Retinal pigment epithelial cell (primary cell): ENCODE measurements at regions not wholly inside any gene's neighbourhood (a gene's known extent, or its start where the extent isn't known, plus 50 kb on each side); places are given as distances from the start of the nearest gene placed in this dataset.

Experiments
- DNase-seq: peaks from one replicate; pipeline ENCODE4 v3.0.0-alpha.2; 2010; ENCODE audit warnings: low read depth
- H3K4me3 ChIP-seq: 2 replicates; pipeline ENCODE4 v1.5.1; 2011; ENCODE audit warnings: mild to moderate bottlenecking, low read length, control low read depth, moderate library complexity
- CTCF ChIP-seq: conservative IDR thresholded peaks from 2 replicates; pipeline ENCODE4 v1.5.1; 2011; ENCODE audit warnings: low read depth, low read length, control low read depth, inconsistent platforms

DNA sequence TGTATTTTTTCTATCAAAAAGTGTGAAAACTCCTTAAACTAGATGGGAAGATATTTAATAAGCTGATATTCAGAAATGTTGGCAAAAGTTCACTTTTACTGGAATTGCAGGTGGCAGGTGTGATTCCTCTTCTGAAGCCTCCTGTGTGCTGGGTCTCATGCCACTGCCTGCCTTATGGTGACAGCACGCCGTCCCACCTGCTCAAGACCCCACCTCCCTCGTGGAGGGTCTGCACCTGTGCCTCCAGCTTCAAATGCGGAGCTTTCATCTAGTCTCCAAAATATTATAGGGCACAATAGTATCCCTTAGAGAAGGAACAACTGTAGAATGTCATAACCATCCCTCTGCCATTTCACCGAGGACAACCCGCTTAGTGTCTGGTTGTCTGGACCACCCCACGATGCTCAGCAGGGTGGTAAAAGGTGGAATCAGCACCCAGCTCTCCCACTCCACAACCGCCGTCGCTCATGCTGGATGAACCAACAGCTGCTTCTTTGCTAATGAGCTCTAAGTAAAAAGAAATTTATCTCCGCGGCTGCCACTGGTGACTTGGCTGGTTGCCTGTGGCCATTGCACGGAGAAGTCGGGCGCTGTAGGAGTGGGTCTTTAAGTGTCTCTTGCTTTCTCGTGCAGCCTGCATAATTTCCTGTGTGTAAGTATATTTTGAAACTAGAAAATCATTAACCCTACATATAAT, 119.3 kb upstream of the TCERG1L start:
- no peak for TF ChIP-seq CTCF
- DNase-seq, result no peak
- H3K4me3 ChIP-seq, result no peak overlapping the region

GRCh38 chr10:131431533-131431932, 120.0 kb upstream of the TCERG1L start:
- no peak overlapping the region for H3K4me3 ChIP-seq
- no peak for TF ChIP-seq CTCF
- no peak for DNase-seq

DNA sequence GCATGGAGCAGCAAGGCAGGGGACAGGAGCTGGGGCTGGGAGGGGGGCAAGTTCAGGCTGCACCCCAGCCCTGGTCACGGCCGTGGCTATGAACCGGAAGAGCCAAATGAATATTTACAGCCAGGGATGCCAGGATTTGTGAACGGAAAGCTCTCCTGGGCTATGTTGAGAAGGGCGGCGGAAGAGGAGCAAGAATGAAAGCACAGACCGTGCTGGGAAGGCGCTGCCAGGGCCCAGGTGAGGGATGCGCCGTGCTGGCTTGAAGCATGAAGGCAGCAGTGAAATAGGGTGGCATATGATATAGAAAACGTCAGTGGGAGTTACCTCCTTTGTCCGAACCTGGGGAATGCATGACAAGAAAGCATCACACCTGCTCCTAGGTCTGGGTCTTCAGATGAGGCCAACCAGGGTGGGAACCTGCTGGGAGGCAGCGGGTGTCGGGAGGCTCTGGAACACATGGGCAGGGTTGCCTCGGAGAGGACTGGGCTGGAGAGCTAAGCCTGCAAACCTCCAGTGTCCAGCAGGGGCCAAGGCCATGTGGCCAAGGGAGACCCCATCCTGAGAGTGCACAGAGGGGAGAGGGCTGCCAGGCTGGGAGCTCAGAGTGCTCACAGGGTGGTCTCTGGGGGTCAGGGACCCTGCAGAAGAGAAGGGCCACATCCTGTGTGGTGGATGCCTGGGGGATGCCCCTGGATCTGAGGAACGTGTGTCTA, 120.6 kb upstream of the TCERG1L start:
- no peak for DNase-seq
- no peak overlapping the region for H3K4me3 ChIP-seq

DNA sequence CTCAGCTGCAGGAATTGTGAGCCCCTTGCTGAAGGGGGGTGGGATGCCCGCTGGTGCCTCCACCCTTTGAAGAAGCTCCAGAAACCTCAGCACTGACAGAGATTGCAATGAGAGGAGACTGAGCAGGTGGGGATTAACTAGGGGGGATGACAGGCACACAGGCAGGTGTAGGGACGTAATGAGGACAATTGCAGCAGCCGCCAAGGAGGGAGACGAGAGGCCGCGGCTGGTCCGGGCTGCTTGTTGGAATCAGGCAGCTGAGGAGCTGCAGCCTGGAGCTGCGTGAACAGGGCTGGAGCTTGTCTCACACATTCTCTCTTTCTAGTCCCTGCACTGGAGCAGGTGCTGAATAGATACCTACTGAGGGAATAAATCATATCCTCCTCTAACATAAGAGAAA, 122.0 kb upstream of the TCERG1L start:
- no peak overlapping the region for H3K4me3 ChIP-seq
- no peak for TF ChIP-seq CTCF
- DNase-seq, result no peak

More for the DNA sequence above, 120.6 kb upstream of the TCERG1L start:
- TF ChIP-seq CTCF, result no peak

GRCh38 chr10:131435232-131435631, 123.7 kb upstream of the TCERG1L start:
- no peak for DNase-seq
- TF ChIP-seq CTCF, result no peak

DNA sequence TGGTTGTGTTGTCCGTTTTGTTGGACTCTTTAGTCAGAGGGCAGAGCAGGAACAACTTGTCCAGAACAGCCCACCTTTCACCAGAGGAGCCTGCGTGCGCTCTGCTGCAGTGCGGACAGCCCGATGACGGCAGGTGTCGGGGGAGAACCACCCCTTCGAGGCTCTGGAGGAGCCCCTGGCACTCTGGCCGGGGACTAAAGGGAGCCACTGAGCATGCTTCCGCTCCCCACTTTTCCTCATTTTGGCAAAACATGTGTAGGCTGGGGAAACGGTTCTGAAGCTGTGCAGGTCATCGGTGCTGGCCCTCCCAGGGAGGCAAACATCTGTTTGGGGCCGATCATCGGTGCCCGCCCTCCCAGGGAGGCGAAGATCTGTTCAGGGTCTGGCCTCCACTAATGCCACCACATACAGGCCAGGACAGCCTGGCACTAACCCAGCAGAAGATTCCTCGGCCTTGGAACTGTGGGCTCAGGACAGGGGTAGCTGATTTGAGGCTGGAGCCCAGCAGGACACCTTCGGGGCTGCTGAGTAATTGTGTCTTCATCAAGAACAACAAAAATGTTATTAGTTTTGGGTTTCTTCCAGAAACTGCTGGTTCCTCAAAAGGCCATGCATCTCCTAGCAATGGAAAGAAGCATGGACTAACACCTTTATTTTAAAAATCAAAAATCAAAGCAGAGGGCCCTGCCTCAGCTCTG, 124.4 kb upstream of the TCERG1L start:
- no peak overlapping the region for H3K4me3 ChIP-seq
- DNase-seq, result no peak
- TF ChIP-seq CTCF, result no peak

More at GRCh38 chr10:131435232-131435631, 123.7 kb upstream of the TCERG1L start:
- H3K4me3 ChIP-seq, result no peak overlapping the region
